H1 (cell line): ENCODE measurements at regions not wholly inside any gene's neighbourhood (a gene's known extent, or its start where the extent isn't known, plus 50 kb on each side); places are given as distances from the start of the nearest gene placed in this dataset.

Source experiments
- CTCF ChIA-PET: fragments of 300-600 bp; sonication (Branson Sonifier 250); formaldehyde crosslinking; loops from one replicate; lab custom pipeline; 2021; ENCODE audit not compliant: partially characterized antibody; lab: Charles Lee
- POLR2A ChIA-PET: fragments of 300-600 bp; sonication (Branson Sonifier 250); formaldehyde crosslinking; loops from one replicate; lab custom pipeline; 2021; ENCODE audit warnings: inconsistent platforms; ENCODE audit not compliant: partially characterized antibody; lab: Charles Lee
- DNase-seq, 2 experiments: peaks; one replicate each; pipeline versions ENCODE4 v3.0.0 to v3.0.0-alpha.2; 2010 to 2022; ENCODE audit warnings: low spot score in 2 of 2, low read depth in 1 of 2, mixed read lengths in 1 of 2
- FAIRE-seq: peaks from 2 replicates; lab custom pipeline; 2011; peaks lifted over from hg19 to GRCh38; lab: Jason Lieb, UNC
- H2AFZ ChIP-seq: 2 replicates; pipeline ENCODE4 v1.8.1; 2012; ENCODE audit warnings: low read length, inconsistent platforms
- H2AK5ac ChIP-seq: 2 replicates; pipeline ENCODE4 v1.6.1; 2013; ENCODE audit warnings: low read depth, low read length
- H2BK120ac ChIP-seq: replicated peaks from 2 replicates; pipeline ENCODE3; 2013; ENCODE audit warnings: low read depth, low read length, inconsistent platforms
- H2BK12ac ChIP-seq: 2 replicates; pipeline ENCODE4 v1.6.1; 2013; ENCODE audit warnings: low read depth, low read length
- H2BK15ac ChIP-seq: 2 replicates; pipeline ENCODE4 v1.6.1; 2013; ENCODE audit warnings: low read length
- H2BK20ac ChIP-seq: 2 replicates; pipeline ENCODE4 v1.6.1; 2013; ENCODE audit warnings: low read length
- H2BK5ac ChIP-seq: 2 replicates; pipeline ENCODE4 v1.6.1; 2013; ENCODE audit warnings: low read depth, low read length
- H3K14ac ChIP-seq: 2 replicates; pipeline ENCODE4 v1.6.1; 2013; ENCODE audit warnings: inconsistent platforms; ENCODE audit not compliant: insufficient read length
- H3K18ac ChIP-seq: 2 replicates; pipeline ENCODE4 v1.6.1; 2013; ENCODE audit warnings: low read length; ENCODE audit errors: extremely low read depth
- H3K23ac ChIP-seq: 2 replicates; pipeline ENCODE4 v1.6.1; 2013; ENCODE audit warnings: inconsistent platforms; ENCODE audit not compliant: insufficient read length
- H3K23me2 ChIP-seq: 2 replicates; pipeline ENCODE4 v1.6.1; 2013; ENCODE audit warnings: low read depth, low read length
- H3K27ac ChIP-seq: 2 replicates; pipeline ENCODE4 v1.6.1; 2011; ENCODE audit warnings: low read depth, low read length, inconsistent platforms
- H3K27me3 ChIP-seq, 4 experiments: replicated peaks in 1 of 4; 1 replicate in 1 of 4; 2 replicates in 3 of 4; pipeline versions ENCODE4 v1.6.1 to v1.8.1; 2011 to 2013; ENCODE audit warnings: low read length in 3 of 4, mild to moderate bottlenecking in 3 of 4, inconsistent platforms in 2 of 4, mixed read lengths in 2 of 4, moderate library complexity in 1 of 4; ENCODE audit not compliant: control insufficient read depth in 3 of 4, insufficient read depth in 3 of 4; ENCODE audit errors: extremely low read depth in 1 of 4
- H3K36me3 ChIP-seq, 4 experiments: 2 replicates each; pipeline versions ENCODE4 v1.6.1 to v1.8.1; 2011 to 2013; ENCODE audit warnings: mild to moderate bottlenecking in 4 of 4, low read length in 3 of 4, moderate library complexity in 2 of 4, control low read depth in 1 of 4, inconsistent platforms in 1 of 4; ENCODE audit not compliant: insufficient read depth in 4 of 4, control insufficient read depth in 2 of 4
- H3K4ac ChIP-seq: replicated peaks from 2 replicates; pipeline ENCODE3; 2013; ENCODE audit warnings: low read length, low read depth, mixed read lengths, inconsistent platforms; ENCODE audit not compliant: insufficient read length
- H3K4me1 ChIP-seq, 4 experiments: replicated peaks in 1 of 4; 1 replicate in 1 of 4; 2 replicates in 3 of 4; pipeline versions ENCODE4 v1.6.1 to v1.8.1; 2011 to 2013; ENCODE audit warnings: low read length in 3 of 4, inconsistent platforms in 2 of 4, mixed read lengths in 1 of 4; ENCODE audit not compliant: insufficient read depth in 4 of 4, control insufficient read depth in 3 of 4
- H3K4me2 ChIP-seq, 2 experiments: 2 replicates each; pipeline versions ENCODE4 v1.6.1 to v1.8.1; 2011 to 2013; ENCODE audit warnings: low read depth in 2 of 2, low read length in 2 of 2, control low read depth in 1 of 2, inconsistent platforms in 1 of 2, mild to moderate bottlenecking in 1 of 2; ENCODE audit not compliant: insufficient read depth in 1 of 2
- H3K4me3 ChIP-seq, 4 experiments: fragments of 200-600, 300-600 bp in 1 of 4; sonication (generic), shearing (Covaris generic), sonication (Bioruptor Twin) in 1 of 4; 2 replicates each; pipeline versions ENCODE4 v1.5.1 to v1.8.1; 2011 to 2016; ENCODE audit warnings: low read length in 4 of 4, low read depth in 3 of 4, control low read depth in 2 of 4, inconsistent platforms in 2 of 4, mild to moderate bottlenecking in 2 of 4, mixed read lengths in 1 of 4, moderate library complexity in 1 of 4; ENCODE audit not compliant: insufficient read depth in 2 of 4; ENCODE audit errors: extremely low read depth in 1 of 4
- H3K56ac ChIP-seq: replicated peaks from 2 replicates; pipeline ENCODE3; 2013; ENCODE audit warnings: low read depth, mild to moderate bottlenecking, mixed read lengths, low read length, inconsistent platforms; ENCODE audit not compliant: insufficient read length
- H3K79me1 ChIP-seq: 2 replicates; pipeline ENCODE4 v1.6.1; 2013; ENCODE audit warnings: low read depth, low read length, control low read depth
- H3K79me2 ChIP-seq, 2 experiments: 2 replicates each; pipeline versions ENCODE4 v1.6.1 to v1.8.1; 2012 to 2013; ENCODE audit warnings: low read length in 2 of 2, mild to moderate bottlenecking in 2 of 2, inconsistent platforms in 1 of 2; ENCODE audit not compliant: insufficient read depth in 2 of 2, control insufficient read depth in 1 of 2
- H3K9ac ChIP-seq, 4 experiments: replicated peaks in 1 of 4; 1 replicate in 1 of 4; 2 replicates in 3 of 4; pipeline versions ENCODE4 v1.6.1 to v1.8.1; 2011 to 2013; ENCODE audit warnings: low read depth in 3 of 4, low read length in 3 of 4, control low read depth in 2 of 4, mild to moderate bottlenecking in 2 of 4, moderate library complexity in 2 of 4, inconsistent platforms in 1 of 4; ENCODE audit errors: extremely low read depth in 1 of 4
- H3K9me3 ChIP-seq, 2 experiments: 2 replicates each; pipeline versions ENCODE4 v1.6.1 to v1.8.1; 2012 to 2013; ENCODE audit warnings: mild to moderate bottlenecking in 2 of 2, moderate library complexity in 2 of 2, control low read depth in 1 of 2, inconsistent platforms in 1 of 2, low read depth in 1 of 2, low read length in 1 of 2, mixed read lengths in 1 of 2; ENCODE audit not compliant: insufficient read depth in 2 of 2
- H4K20me1 ChIP-seq, 2 experiments: replicated peaks in 1 of 2; 2 replicates each; pipeline versions ENCODE3 to v1.8.1; 2011 to 2013; ENCODE audit warnings: inconsistent platforms in 2 of 2, low read length in 2 of 2, mild to moderate bottlenecking in 1 of 2; ENCODE audit not compliant: insufficient read depth in 2 of 2, control insufficient read depth in 1 of 2
- H4K5ac ChIP-seq: 2 replicates; pipeline ENCODE4 v1.6.1; 2013; ENCODE audit warnings: low read length, low read depth, mixed read lengths, inconsistent platforms; ENCODE audit not compliant: insufficient read length
- H4K8ac ChIP-seq: 2 replicates; pipeline ENCODE4 v1.8.0; 2013; ENCODE audit warnings: mild to moderate bottlenecking, moderate library complexity, low read length, inconsistent platforms; ENCODE audit not compliant: insufficient read depth; ENCODE audit errors: extremely low read depth
- H4K91ac ChIP-seq: replicated peaks from 2 replicates; pipeline ENCODE3; 2013; ENCODE audit warnings: low read length, mixed read lengths, inconsistent platforms; ENCODE audit not compliant: insufficient read length
- ASH2L ChIP-seq: fragments of 200-600, 300-600 bp; sonication (generic); IDR thresholded peaks from one replicate; pipeline ENCODE4 v1.7.1; 2017; ENCODE audit warnings: low read length
- BRCA1 ChIP-seq: IDR thresholded peaks from 2 replicates; pipeline ENCODE4 v1.6.1; 2012; ENCODE audit warnings: low read depth, low read length, improper control_type of control experiment
- CHD1 ChIP-seq: IDR thresholded peaks from 2 replicates; pipeline ENCODE4 v1.6.1; 2012; ENCODE audit warnings: low read depth, low read length, improper control_type of control experiment
- CREB1 ChIP-seq: IDR thresholded peaks from 2 replicates; pipeline ENCODE4 v1.6.1; 2012; ENCODE audit warnings: inconsistent platforms
- E2F6 ChIP-seq: IDR thresholded peaks from 2 replicates; pipeline ENCODE4 v1.6.1; 2012; ENCODE audit warnings: inconsistent platforms
- GABPA ChIP-seq: IDR thresholded peaks from 2 replicates; pipeline ENCODE4 v1.6.1; 2011; ENCODE audit warnings: mild to moderate bottlenecking, low read length, moderate library complexity, borderline replicate concordance; ENCODE audit not compliant: insufficient read depth
- HDAC6 ChIP-seq: IDR thresholded peaks from one replicate; pipeline ENCODE4 v1.7.1; 2012; ENCODE audit warnings: low read depth, mild to moderate bottlenecking, inconsistent platforms, low read length, moderate library complexity
- KDM1A ChIP-seq: fragments of 200-600, 300-600 bp; sonication (generic); IDR thresholded peaks from 2 replicates; pipeline ENCODE4 v1.7.1; 2016; ENCODE audit warnings: mild to moderate bottlenecking, low read length, borderline replicate concordance
- POU5F1 ChIP-seq: IDR thresholded peaks from 2 replicates; pipeline ENCODE4 v1.6.1; 2011; ENCODE audit warnings: low read depth, mild to moderate bottlenecking, low read length, moderate library complexity
- RNF2 ChIP-seq: fragments of 200-900, 300-1000 bp; sonication (generic); IDR thresholded peaks from 2 replicates; pipeline ENCODE4 v1.7.1; 2016; ENCODE audit warnings: borderline replicate concordance, low read depth, mild to moderate bottlenecking, antibody characterized with exemption, low read length; ENCODE audit not compliant: poor library complexity, severe bottlenecking; ENCODE audit errors: missing control alignments
- SIRT6 ChIP-seq: IDR thresholded peaks from one replicate; pipeline ENCODE4 v1.7.1; 2012; ENCODE audit warnings: low read length, inconsistent platforms
- SRF ChIP-seq: IDR thresholded peaks from 2 replicates; pipeline ENCODE4 v1.6.1; 2011; ENCODE audit warnings: mild to moderate bottlenecking, low read depth, low read length, moderate library complexity
- TBP ChIP-seq: IDR thresholded peaks from 2 replicates; pipeline ENCODE4 v1.6.1; 2011; ENCODE audit warnings: low read depth, low read length, improper control_type of control experiment
- TCF12 ChIP-seq: IDR thresholded peaks from 2 replicates; pipeline ENCODE4 v1.6.1; 2011; ENCODE audit warnings: low read depth, mild to moderate bottlenecking, low read length
- TEAD4 ChIP-seq: IDR thresholded peaks from 2 replicates; pipeline ENCODE4 v1.6.1; 2012; ENCODE audit warnings: low read depth, low read length, inconsistent platforms, mixed read lengths
- WGBS, 2 experiments: shearing (Covaris generic) in 1 of 2; methylation state at CpG; one replicate each; pipeline versions ENCODE4 v1.1.6 to v1.1.7; 2013 to 2015; ENCODE audit warnings: low lambda C conversion rate in 2 of 2, mixed read lengths in 2 of 2, inconsistent platforms in 1 of 2, low coverage in 1 of 2, missing lambda C conversion rate in 1 of 2; ENCODE audit not compliant: insufficient replicate concordance in 2 of 2, insufficient coverage in 1 of 2, insufficient read length in 1 of 2; ENCODE audit errors: extremely low coverage in 1 of 2, missing lambda C conversion rate in 1 of 2; 5-methylcytosine and 5-hydroxymethylcytosine counted together

GRCh38 chr3:65029130-65029529 lies 341.3 kb upstream of the ADAMTS9 start:
- H3K4me1 ChIP-seq = peaks cover 0 to 3% (median 1%) of the 10 kb centered on the region in 4 experiments; a peak in 4 of 7 replicates
- ChIA-PET POLR2A (no interaction called here), CTCF (interaction anchor here (0.6 to 1.1 kb wide), 2 partner anchors 8 to 249 kb away, joined by 3 read pairs; no protein-coding TSS in a partner anchor)
- H3K79me1 ChIP-seq = no peaks in the 10 kb centered on the region
- H2BK5ac ChIP-seq = no peak overlapping the region
- no peaks in the 10 kb centered on the region for H3K9me3 ChIP-seq
- no peak overlapping the region; the same call in 1 of the 2 replicates for H2AK5ac ChIP-seq
- peak overlapping the region; percentile 24; the same call in 1 of the 2 replicates for H2BK20ac ChIP-seq
- no peak overlapping the region for H3K4me2 ChIP-seq
- no peaks in the 10 kb centered on the region for H3K23me2 ChIP-seq
- H3K27me3 ChIP-seq = no peaks in the 10 kb centered on the region
- H3K36me3 ChIP-seq = no peaks in the 10 kb centered on the region
- no peak for FAIRE-seq
- 95% methylated on average over 2 of the region's 2 CpGs; no CpG with 5 or more reads in 1 of the 2 experiments for WGBS, 2 experiments
- no peak overlapping the region for H3K23ac ChIP-seq
- H3K4me3 ChIP-seq = no peak overlapping the region
- no peaks in the 10 kb centered on the region for H4K20me1 ChIP-seq
- H2BK15ac ChIP-seq = no peak overlapping the region
- H2BK12ac ChIP-seq = no peak overlapping the region
- DNase-seq = no peak
- H3K14ac ChIP-seq = no peak overlapping the region
- no peak overlapping the region for H3K18ac ChIP-seq
- no peak overlapping the region for H4K91ac ChIP-seq
- no peak overlapping the region for H3K27ac ChIP-seq
- H2BK120ac ChIP-seq = no peak overlapping the region
- H3K4ac ChIP-seq = no peak overlapping the region
- no peak overlapping the region for H3K56ac ChIP-seq
- H4K5ac ChIP-seq = no peak overlapping the region
- H3K79me2 ChIP-seq = no peaks in the 10 kb centered on the region
- no peak overlapping the region for H4K8ac ChIP-seq
- TF ChIP-seq HDAC6 (no peak), TBP (no peak), E2F6 (no peak), CHD1 (no peak), RNF2 (no peak), TEAD4 (no peak), POU5F1 (no peak), KDM1A (no peak), SIRT6 (no peak), GABPA (no peak), TCF12 (no peak), ASH2L (no peak), CREB1 (no peak), BRCA1 (no peak), SRF (no peak)
- no peak overlapping the region for H3K9ac ChIP-seq
- H2AFZ ChIP-seq = no peak overlapping the region
